WTC11 (cell line): ENCODE measurements at regions not wholly inside any gene's neighbourhood (a gene's known extent, or its start where the extent isn't known, plus 50 kb on each side); places are given as distances from the start of the nearest gene placed in this dataset.

Source experiments
- ATAC-seq: fragments of 200-7000 bp; cut with Tn5 transposase; 2 replicates; pipeline ENCODE4 v1.10.0; 2021; ENCODE audit warnings: mild to moderate bottlenecking, moderate library complexity
- CTCF ChIA-PET: fragments of 300-600 bp; sonication (Branson Sonifier 250); formaldehyde crosslinking; loops from one replicate; lab custom pipeline; 2021; ENCODE audit warnings: antibody characterized with exemption; lab: Charles Lee
- POLR2A ChIA-PET: fragments of 350-600 bp; sonication (Branson Sonifier 250); formaldehyde crosslinking; loops from one replicate; lab custom pipeline; 2021; ENCODE audit warnings: antibody characterized with exemption; lab: Charles Lee
- DNase-seq: peaks from one replicate; pipeline ENCODE4 v3.0.0; 2021; ENCODE audit warnings: low spot score
- H3K27ac Mint-ChIP-seq: 2 replicates; pipeline ENCODE4 v1.8.0; 2021; ENCODE audit warnings: mixed read lengths
- H3K27me3 Mint-ChIP-seq: 2 replicates; pipeline ENCODE4 v1.8.0; 2021; ENCODE audit warnings: low read depth, mild to moderate bottlenecking, moderate library complexity, mixed read lengths
- H3K36me3 Mint-ChIP-seq: 2 replicates; pipeline ENCODE4 v1.8.0; 2021; ENCODE audit warnings: mixed read lengths
- H3K4me1 Mint-ChIP-seq: 2 replicates; pipeline ENCODE4 v1.8.0; 2022; ENCODE audit warnings: mixed read lengths
- H3K4me3 Mint-ChIP-seq: 2 replicates; pipeline ENCODE4 v1.8.0; 2021; ENCODE audit warnings: mild to moderate bottlenecking, moderate library complexity, mixed read lengths
- H3K9me3 Mint-ChIP-seq: 2 replicates; pipeline ENCODE4 v1.8.0; 2021; ENCODE audit warnings: mixed read lengths
- ATF1 ChIP-seq: sonication (generic); formaldehyde crosslinking; IDR thresholded peaks from 2 replicates; pipeline ENCODE4 v1.8.1; 2023; ENCODE audit warnings: mild to moderate bottlenecking, moderate library complexity, missing genetic modification reagents
- CREB1 ChIP-seq: sonication (generic); formaldehyde crosslinking; IDR thresholded peaks from 2 replicates; pipeline ENCODE4 v1.8.0; 2023; ENCODE audit warnings: mild to moderate bottlenecking, missing genetic modification reagents
- EMX1 ChIP-seq: fragments of 250-450 bp; sonication (Bioruptor Pico); IDR thresholded peaks from 2 replicates; pipeline ENCODE4 v1.8.0; 2021; ENCODE audit warnings: mild to moderate bottlenecking
- ERG ChIP-seq: fragments of 250-450 bp; sonication (Bioruptor Pico); IDR thresholded peaks from 2 replicates; pipeline ENCODE4 v1.8.0; 2021; ENCODE audit warnings: mild to moderate bottlenecking
- ETV6 ChIP-seq: sonication (generic); formaldehyde crosslinking; IDR thresholded peaks from 2 replicates; pipeline ENCODE4 v1.8.1; 2022; ENCODE audit warnings: mild to moderate bottlenecking, missing genetic modification reagents
- FOXP1 ChIP-seq: sonication (generic); formaldehyde crosslinking; IDR thresholded peaks from 2 replicates; pipeline ENCODE4 v1.8.0; 2022; ENCODE audit warnings: missing genetic modification reagents, mild to moderate bottlenecking, moderate library complexity, borderline replicate concordance
- GTF2I ChIP-seq: fragments of 250-450 bp; sonication (Bioruptor Pico); conservative IDR thresholded peaks from 2 replicates; pipeline ENCODE4 v1.4.0; 2021; ENCODE audit warnings: mild to moderate bottlenecking
- HMGA2 ChIP-seq: fragments of 250-450 bp; sonication (Bioruptor Pico); IDR thresholded peaks from 2 replicates; pipeline ENCODE4 v1.4.0; 2021; ENCODE audit warnings: mild to moderate bottlenecking, moderate library complexity
- IRF2 ChIP-seq: sonication (generic); formaldehyde crosslinking; IDR thresholded peaks from 2 replicates; pipeline ENCODE4 v1.8.0; 2022; ENCODE audit warnings: low read depth, missing genetic modification reagents, borderline replicate concordance
- NR1H2 ChIP-seq: sonication (generic); formaldehyde crosslinking; IDR thresholded peaks from 2 replicates; pipeline ENCODE4 v1.9.0; 2021; ENCODE audit warnings: mild to moderate bottlenecking, moderate library complexity, missing genetic modification reagents
- TEAD1 ChIP-seq: sonication (generic); formaldehyde crosslinking; IDR thresholded peaks from 2 replicates; pipeline ENCODE4 v1.8.0; 2022; ENCODE audit warnings: mild to moderate bottlenecking, missing genetic modification reagents
- ZNF138 ChIP-seq: sonication (generic); formaldehyde crosslinking; conservative IDR thresholded peaks from 2 replicates; pipeline ENCODE4 v1.8.1; 2022; ENCODE audit warnings: mild to moderate bottlenecking, moderate library complexity, missing genetic modification reagents
- ZNF232 ChIP-seq: sonication (generic); formaldehyde crosslinking; IDR thresholded peaks from 2 replicates; pipeline ENCODE4 v1.8.0; 2022; ENCODE audit warnings: mild to moderate bottlenecking, missing genetic modification reagents
- ZNF425 ChIP-seq: fragments of 250-450 bp; sonication (Bioruptor Pico); conservative IDR thresholded peaks from 2 replicates; pipeline ENCODE4 v1.9.0; 2021; ENCODE audit warnings: mild to moderate bottlenecking
- ZNF532 ChIP-seq: fragments of 250-450 bp; sonication (Bioruptor Pico); IDR thresholded peaks from 2 replicates; pipeline ENCODE4 v1.9.0; 2021; ENCODE audit warnings: mild to moderate bottlenecking, borderline replicate concordance
- TF ChIP-seq, protein P1 (sequence below): fragments of 200-600 bp; IDR thresholded peaks from 2 replicates; pipeline ENCODE4 v1.8.0; 2022; ENCODE audit warnings: antibody characterized with exemption
- TF ChIP-seq, protein P2 (sequence below): sonication (generic); formaldehyde crosslinking; IDR thresholded peaks from 2 replicates; pipeline ENCODE4 v1.8.1; 2023; ENCODE audit warnings: mild to moderate bottlenecking, missing genetic modification reagents
- TF ChIP-seq, protein P3 (sequence below): sonication (generic); formaldehyde crosslinking; IDR thresholded peaks from 2 replicates; pipeline ENCODE4 v1.8.1; 2023; ENCODE audit warnings: mild to moderate bottlenecking, missing genetic modification reagents, moderate library complexity
- TF ChIP-seq, protein P4 (sequence below): fragments of 250-450 bp; sonication (Bioruptor Pico); IDR thresholded peaks from 2 replicates; pipeline ENCODE4 v1.9.0; 2021; ENCODE audit warnings: mild to moderate bottlenecking

DNA sequence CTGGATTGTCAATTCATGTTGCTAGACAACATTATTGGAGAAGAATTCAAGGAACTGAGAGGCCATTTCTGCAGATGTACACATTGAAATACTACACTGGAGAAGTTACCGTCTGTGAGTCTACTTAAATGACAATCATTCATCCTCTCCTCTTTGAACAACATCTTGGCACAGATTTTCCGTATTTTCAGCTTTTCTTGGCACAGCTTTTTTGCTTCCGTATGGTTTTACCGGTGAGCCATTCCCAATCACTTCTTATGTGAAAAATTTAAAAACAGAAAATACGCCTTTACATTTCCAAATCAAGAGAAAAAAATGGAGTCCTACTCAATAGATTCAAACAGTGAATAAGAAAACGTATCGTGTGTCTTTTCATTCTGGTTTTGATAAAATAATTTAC, 1493.7 kb downstream of the AMY1C start (continued):
- TF ChIP-seq CREB1 (CRISPR knock-in tag), result no peak
- TF ChIP-seq ZNF532 (CRISPR knock-in tag), result no peak
- TF ChIP-seq IRF2 (CRISPR knock-in tag), result no peak
- TF ChIP-seq, protein P1, sequence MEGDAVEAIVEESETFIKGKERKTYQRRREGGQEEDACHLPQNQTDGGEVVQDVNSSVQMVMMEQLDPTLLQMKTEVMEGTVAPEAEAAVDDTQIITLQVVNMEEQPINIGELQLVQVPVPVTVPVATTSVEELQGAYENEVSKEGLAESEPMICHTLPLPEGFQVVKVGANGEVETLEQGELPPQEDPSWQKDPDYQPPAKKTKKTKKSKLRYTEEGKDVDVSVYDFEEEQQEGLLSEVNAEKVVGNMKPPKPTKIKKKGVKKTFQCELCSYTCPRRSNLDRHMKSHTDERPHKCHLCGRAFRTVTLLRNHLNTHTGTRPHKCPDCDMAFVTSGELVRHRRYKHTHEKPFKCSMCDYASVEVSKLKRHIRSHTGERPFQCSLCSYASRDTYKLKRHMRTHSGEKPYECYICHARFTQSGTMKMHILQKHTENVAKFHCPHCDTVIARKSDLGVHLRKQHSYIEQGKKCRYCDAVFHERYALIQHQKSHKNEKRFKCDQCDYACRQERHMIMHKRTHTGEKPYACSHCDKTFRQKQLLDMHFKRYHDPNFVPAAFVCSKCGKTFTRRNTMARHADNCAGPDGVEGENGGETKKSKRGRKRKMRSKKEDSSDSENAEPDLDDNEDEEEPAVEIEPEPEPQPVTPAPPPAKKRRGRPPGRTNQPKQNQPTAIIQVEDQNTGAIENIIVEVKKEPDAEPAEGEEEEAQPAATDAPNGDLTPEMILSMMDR, result no peak

- Mint-ChIP-seq H3K9me3 (peaks cover 9% of the 10 kb centered on the region), H3K27ac (no peak overlapping the region), H3K4me1 (no peaks in the 10 kb centered on the region), H3K27me3 (no peaks in the 10 kb centered on the region)
- TF ChIP-seq ZNF232 (CRISPR knock-in tag) (no peak), FOXP1 (no peak), TEAD1 (CRISPR knock-in tag) (no peak), ATF1 (CRISPR knock-in tag) (no peak), ZNF425 (no peak), GTF2I (CRISPR knock-in tag) (no peak)
- TF ChIP-seq, protein P2, sequence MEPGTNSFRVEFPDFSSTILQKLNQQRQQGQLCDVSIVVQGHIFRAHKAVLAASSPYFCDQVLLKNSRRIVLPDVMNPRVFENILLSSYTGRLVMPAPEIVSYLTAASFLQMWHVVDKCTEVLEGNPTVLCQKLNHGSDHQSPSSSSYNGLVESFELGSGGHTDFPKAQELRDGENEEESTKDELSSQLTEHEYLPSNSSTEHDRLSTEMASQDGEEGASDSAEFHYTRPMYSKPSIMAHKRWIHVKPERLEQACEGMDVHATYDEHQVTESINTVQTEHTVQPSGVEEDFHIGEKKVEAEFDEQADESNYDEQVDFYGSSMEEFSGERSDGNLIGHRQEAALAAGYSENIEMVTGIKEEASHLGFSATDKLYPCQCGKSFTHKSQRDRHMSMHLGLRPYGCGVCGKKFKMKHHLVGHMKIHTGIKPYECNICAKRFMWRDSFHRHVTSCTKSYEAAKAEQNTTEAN (CRISPR knock-in tag), result no peak
- TF ChIP-seq, protein P3, sequence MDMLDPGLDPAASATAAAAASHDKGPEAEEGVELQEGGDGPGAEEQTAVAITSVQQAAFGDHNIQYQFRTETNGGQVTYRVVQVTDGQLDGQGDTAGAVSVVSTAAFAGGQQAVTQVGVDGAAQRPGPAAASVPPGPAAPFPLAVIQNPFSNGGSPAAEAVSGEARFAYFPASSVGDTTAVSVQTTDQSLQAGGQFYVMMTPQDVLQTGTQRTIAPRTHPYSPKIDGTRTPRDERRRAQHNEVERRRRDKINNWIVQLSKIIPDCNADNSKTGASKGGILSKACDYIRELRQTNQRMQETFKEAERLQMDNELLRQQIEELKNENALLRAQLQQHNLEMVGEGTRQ (CRISPR knock-in tag), result no peak
- TF ChIP-seq, protein P4, sequence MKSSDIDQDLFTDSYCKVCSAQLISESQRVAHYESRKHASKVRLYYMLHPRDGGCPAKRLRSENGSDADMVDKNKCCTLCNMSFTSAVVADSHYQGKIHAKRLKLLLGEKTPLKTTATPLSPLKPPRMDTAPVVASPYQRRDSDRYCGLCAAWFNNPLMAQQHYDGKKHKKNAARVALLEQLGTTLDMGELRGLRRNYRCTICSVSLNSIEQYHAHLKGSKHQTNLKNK, result no peak
- TF ChIP-seq, all 79 proteins: peak for 0
- Mint-ChIP-seq H3K36me3 (no peaks in the 10 kb centered on the region), H3K4me3 (no peak overlapping the region)
- ATAC-seq (no peak), DNase-seq (no peak)
- ChIA-PET CTCF (no interaction called here), POLR2A (no interaction called here)
Observed at GRCh38 chr1:105243969-105244368, 1494.3 kb downstream of the AMY1C start.

- Mint-ChIP-seq H3K36me3 (no peaks in the 10 kb centered on the region), H3K4me3 (no peak overlapping the region), H3K27ac (no peak overlapping the region), H3K4me1 (peaks cover 1% of the 10 kb centered on the region; the same call in 1 of the 2 replicates), H3K9me3 (no peaks in the 10 kb centered on the region), H3K27me3 (no peaks in the 10 kb centered on the region)
- DNase-seq (no peak), ATAC-seq (no peak)
- ChIA-PET POLR2A (no interaction called here), CTCF (no interaction called here)
- no peak for TF ChIP-seq ETV6 (CRISPR knock-in tag)
- TF ChIP-seq ERG (CRISPR knock-in tag), result no peak
- no peak for TF ChIP-seq HMGA2 (CRISPR knock-in tag)
- no peak for TF ChIP-seq ATF1 (CRISPR knock-in tag)
- TF ChIP-seq, protein P1, result no peak
- no peak for TF ChIP-seq NR1H2 (CRISPR knock-in tag)
- TF ChIP-seq EMX1, result no peak
- no peak for TF ChIP-seq ZNF138 (CRISPR knock-in tag)
Observed at GRCh38 chr1:105254906-105255305, 1505.2 kb downstream of the AMY1C start.
